ENCODE measurements at regions not wholly inside any gene's neighbourhood (a gene's known extent, or its start where the extent isn't known, plus 50 kb on each side); places are given as distances from the start of the nearest gene placed in this dataset.

- TF ChIP-seq POLR2A (IDR thresholded peaks at IDR 0.05): no peak
- TF ChIP-seq CTCF (IDR thresholded peaks at IDR 0.05 in 4 of 5, conservative IDR thresholded peaks at IDR 0.05 in 1 of 5): no peak
Observed at GRCh38 chr2:19169134-19169768, 189.2 kb downstream of the OSR1 start.
